GM19043 (cell line): ENCODE measurements at regions not wholly inside any gene's neighbourhood (a gene's known extent, or its start where the extent isn't known, plus 50 kb on each side); places are given as distances from the start of the nearest gene placed in this dataset.
"Not testable (repeated sequence)": the region's sequence is repeated elsewhere in the genome, so short reads cannot be mapped to it uniquely, and the experiment has no call there.

Experiments used
- ATAC-seq: cut with Tn5 transposase; IDR thresholded peaks from one replicate; pipeline ENCODE4 v1.9.1; 2021; ENCODE audit warnings: low read depth; ENCODE audit not compliant: unreplicated experiment

DNA sequence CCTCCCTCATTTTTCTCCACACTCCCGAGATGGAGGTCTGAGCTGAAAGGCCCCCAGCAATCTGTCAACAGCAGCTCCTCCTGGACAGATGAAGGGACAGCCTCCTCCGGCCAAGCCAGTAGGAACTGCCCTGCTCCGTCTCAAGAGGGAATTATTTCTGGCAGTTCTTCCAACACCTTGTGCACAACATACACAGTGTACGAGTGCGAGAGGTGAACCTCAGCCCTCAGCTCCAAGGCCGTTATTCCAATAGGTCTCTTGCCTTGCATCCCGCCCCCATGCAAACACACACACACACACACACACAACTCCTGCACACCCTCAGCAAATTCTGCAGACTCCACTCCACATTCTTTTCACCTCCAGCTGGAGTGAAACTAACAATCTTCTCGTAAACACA, 181.7 kb upstream of the FAR2 start:
- no peak for ATAC-seq

DNA sequence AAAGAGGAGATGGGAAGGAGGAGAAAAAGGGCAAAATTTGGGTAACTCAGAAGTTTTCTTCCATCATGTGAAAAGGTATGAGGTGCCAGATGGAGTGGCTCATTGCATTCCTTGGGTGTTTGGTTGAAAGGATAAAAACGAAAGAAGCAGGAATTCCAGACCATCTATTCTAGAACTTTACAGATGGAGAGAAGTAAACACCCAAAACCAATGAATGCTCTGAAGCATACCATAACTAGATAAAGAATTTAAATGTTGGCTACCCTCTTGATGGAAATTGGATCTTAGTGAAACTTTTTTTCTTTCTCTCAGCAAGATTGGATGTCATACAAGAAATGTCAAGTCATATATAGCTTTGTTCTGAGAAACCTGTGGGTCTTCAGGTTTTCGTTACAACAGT, 175.6 kb upstream of the FAR2 start:
- no peak for ATAC-seq

DNA sequence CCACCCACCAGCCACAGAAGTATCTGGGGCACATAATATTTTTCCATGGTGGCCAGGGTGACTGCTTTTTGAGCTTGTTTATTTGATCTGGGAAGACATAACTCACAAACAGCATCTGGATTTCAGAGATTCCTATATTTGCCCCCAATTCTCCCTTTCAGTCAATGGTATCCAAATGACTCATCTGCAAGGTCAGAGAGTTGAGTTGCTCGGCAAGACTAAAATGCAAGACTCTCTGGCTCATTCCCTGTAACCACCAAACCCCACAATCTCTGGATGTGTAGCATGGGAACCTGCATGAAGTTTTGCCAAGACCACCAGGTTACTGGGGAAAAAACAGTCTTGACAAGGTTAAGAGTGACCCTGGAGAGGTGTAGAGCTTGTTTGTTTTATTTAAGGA, 174.9 kb upstream of the FAR2 start:
- ATAC-seq, result no peak

DNA sequence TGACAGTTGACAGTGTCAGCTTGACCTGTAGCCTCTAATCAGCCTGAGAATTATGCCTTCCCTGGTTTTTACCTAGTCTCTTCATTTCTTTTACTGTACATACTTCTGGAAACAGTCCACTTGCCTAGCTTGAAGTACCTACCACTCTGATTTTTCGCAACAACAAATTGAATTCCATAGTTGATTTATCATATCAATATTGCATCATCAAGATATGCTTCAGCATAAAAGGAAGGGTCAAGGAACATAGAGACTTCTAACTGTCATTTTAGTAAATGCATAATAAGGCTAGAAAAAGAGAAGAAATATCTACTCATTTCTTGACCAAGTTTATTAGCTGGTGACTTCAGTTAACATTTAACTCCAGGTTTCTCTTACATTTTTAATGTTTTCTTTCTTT, 174.2 kb upstream of the FAR2 start:
- ATAC-seq, result no peak

DNA sequence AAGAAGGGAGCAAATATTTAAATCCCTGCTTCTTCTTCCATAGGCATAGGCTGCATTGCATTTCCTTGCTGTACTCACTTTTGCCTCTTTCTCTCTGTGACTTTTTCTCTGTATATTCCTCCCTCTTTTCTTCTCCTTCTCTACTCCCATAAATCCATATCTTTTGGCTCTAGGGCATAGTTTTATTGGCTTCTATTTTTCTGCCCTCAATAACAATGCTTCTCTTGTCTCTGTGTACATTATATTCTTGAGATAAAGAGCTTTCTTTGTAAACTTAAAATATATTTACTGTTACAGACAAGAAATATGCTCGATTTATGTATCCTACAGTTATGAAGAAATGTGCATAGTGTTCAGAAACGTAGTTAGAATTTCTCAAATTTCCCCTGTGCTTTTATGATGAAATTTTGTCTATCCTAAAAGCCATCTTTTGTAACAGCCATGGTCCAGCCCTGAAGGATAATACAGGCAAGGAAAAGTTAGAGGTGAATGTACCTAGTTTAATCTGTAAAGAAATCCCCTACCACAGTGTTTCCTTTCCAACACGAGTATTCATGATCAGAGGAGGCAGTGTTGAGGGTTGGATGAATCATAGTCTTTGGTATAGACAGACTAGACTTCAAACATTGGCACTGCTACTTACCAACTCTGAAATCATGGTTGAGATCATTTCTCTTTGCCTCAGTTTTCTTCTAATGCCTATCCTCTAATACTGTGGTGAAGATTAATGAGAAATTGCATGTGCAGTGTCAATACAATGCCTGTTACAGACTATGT, 173.3 kb upstream of the FAR2 start:
- ATAC-seq, result no peak

DNA sequence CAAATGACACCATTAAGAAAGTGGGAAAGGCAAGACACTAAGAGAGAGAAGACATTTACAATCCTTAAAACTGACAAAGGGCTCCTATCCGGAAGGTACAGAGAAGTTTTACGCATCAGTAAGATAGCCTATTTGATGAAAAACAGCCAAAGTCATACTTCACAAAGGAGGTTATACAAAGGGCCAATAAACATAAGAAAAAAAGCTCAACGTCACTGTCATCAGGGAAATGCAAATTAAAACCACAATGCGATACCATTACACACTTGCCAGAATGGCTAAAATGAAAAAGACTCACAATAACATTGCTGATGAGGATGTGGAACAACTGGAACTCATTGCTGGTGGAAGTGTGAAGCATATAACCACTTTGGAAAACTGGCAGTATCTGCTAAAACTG, 168.6 kb upstream of the FAR2 start:
- no peak for ATAC-seq

DNA sequence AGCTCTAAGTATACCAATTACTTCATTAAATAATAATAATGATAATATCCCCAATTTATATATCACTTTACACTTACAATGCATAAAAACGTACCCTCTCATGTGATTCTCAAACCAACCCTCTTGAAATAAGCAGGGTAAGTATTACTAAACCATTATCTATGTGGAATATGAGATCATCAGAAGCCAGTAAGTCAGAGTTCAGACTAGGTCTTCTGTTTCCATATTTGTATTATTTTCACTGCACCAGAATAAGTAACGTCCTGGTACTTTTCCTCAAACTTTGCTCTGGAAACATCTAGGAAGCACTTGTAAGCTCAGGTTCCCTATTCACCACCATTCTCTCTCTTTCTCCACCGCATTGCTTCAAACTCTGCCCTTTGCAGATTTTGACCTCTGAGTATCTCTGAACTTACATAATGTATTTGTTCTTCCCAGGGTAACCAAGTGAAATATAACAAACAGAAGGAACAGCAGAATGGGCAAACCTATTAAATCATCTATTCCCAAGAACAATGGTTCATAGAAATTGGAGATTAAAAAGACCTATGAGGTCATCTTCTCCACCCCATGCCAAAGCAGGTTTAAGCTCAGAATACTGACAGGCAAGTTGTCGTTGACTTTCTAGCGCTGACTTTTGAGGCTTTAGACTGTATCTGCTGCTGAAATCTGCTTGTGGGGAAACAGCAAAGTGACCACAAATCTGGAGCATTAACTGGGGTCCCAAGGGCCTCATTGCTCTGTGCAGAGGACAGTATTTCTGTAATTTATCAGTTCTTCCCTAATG, 161.3 kb upstream of the FAR2 start:
- ATAC-seq, result no peak

DNA sequence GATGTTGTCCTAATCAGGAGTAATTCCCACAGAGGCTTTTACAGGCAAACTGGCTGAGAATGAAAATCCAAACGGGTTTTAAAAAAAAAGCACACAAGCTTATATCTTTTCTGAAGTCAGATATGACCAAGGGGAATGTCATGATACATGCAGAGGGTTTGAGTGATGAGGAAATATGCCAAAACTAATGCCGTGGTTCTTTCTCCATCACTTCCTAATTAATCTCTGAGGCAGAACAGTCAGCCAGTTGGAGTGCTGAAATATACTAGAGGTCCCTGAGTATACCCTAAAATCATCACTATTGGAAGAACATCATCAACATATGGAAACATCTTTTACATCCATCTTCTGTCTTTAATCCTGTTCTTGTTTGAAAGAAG, 160.8 kb upstream of the FAR2 start:
- ATAC-seq, result no peak

DNA sequence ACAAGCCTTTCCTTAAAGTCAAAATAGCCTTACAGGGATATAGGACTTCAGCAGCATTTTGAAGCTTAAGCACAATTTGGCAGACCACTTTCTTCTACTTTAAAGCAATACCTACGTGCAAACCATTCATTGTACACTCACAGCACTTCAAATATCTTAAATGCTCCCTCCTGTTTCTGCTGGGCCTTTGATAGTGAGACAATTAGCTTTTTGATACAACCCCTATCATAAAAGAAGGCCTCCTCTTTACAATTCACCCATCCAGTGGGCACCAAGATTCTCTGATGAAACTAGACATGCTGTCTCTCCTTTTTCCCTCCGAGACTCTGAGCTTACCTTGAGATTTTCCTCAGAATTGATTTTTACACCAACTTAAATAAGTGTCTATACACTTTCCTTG, 157.5 kb upstream of the FAR2 start:
- no peak for ATAC-seq

DNA sequence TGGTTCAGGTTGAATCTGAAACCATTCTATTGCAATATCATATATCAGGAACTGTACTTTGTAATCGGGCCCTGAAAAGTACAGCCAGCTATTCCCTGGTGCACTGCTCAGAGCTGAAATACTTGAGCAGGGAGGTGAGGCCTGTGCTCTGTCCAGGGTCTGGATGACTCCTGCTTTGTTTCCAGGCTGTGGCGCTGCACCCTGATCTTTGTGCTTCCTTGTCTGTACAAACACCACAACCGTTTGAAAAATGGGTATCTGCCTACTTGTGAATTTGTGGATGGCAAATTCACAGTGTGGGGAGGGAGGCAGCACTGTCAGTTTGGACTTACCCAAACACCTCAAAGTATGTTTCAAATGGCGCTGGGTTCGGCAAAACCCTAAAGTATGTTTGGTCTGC, 155.4 kb upstream of the FAR2 start:
- ATAC-seq, result no peak

DNA sequence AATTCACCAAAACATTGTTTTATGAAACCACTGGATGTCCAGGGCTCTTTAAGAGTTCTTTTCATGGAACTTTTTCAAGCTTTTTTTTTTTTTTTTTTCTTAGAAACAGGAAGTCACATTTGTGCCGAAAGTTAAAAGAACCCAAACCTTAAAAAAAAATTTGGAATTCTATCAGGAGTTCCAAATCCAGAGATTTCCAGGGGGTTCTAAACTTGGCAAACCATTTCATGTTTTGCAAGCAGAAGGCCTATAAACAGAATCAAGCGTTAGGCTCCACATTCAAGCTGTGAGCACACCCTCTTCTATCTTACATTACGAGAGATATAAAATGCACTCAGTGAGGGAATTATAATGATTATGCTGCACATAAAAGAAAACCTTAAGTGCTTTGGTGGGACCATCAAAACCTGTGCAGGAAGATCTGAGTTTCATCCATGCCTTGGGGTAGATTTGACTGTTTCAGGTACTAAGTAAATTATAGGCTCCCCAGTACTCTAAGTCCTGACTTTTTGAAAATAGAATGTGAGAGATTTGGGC, 154.8 kb upstream of the FAR2 start:
- ATAC-seq, result no peak

DNA sequence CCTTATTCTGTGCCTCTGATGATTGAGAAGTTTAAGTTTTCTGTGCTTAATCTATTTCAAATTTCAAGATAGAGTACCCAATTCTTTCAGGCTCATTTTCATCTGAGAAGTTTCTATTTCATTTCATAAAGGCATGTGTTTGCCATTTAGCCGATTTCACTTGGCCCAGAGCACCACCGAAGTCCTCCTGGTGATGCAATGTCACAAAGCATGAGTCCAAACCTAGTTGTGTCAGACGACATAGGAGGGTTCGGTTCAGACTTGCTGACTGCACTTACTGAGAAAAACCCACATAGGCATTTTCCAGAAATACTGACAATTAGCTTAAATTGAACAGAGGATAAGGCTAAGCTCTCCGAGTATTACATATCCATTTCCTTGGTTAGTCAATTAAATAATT, 152.4 kb upstream of the FAR2 start:
- ATAC-seq, result no peak

DNA sequence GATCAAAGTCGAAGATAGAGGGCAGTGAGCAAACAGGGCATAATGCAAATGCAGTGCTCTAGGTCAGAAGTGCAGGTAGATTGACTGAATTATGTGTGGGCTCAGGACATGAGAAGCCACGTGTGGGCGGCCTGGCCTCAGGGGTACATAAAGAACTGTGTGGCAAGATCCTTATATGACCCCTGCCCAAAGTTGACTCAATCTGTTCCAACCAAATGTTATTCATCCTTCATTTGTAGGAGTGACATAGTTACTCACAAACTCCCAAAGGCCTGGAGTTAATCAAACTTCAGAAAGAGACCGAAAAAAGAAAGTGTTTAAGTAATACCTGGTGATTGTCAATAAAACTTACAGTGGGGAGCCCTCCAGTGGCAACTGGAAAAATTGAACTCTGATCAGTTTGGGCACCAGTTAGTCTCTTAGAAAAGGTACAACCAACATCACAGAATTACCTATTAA, 150.4 kb upstream of the FAR2 start:
- no peak for ATAC-seq

DNA sequence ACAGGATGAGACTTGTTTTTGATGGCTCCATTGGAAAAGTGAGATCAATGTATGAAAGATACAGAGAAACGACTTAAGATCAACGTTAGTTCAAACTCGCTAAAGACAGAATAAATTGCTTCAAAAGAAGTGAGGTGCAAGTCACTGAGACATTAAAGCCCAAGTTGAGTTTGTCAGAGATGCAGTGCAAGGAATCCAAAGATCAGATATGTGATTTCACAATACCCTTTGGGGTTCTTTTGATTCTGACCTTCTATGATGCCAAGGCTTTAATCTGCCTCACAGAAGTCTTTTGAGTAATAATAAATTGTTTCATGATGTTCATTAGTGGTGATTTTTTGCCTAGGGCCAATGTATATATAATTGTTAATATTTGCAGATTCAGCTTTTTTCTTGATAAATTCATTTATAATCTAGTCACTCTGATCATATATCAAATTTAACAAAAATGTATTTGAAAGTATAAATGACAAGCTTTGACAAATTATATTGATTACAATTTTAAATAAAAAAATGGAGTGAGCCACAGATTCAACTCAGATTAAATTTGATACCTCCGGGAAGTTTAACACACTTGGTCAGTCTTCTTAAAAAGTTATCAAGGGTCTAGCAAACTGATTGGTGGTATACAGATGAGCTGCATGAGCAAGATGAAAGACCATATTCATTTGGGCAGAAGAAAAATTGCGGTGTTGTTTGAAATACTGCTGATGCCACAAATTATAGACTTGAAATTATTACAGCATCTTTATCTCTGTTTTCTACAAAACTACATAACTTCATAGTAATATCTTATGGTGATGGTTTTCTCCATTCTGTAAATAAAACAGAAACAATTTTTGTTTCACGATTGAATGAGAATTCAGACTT, 144.8 kb upstream of the FAR2 start:
- no peak for ATAC-seq

DNA sequence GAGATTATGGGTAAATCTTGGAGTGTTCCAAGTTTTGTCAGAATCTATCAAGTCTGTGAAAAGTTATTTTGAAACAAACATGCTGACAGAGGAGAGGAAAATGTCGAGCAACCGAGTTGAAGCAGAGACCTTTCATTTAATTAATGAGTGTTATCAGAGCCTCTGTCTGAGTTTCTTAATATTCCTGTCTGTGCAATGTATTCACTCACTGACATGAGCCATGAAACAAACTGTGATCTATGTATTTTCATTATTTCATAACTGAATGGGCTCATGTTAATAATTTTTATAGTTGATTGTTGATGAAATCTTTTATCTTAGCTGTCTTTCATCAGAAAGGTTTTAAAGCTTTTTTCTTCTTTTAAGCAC, 144.2 kb upstream of the FAR2 start:
- no peak for ATAC-seq

DNA sequence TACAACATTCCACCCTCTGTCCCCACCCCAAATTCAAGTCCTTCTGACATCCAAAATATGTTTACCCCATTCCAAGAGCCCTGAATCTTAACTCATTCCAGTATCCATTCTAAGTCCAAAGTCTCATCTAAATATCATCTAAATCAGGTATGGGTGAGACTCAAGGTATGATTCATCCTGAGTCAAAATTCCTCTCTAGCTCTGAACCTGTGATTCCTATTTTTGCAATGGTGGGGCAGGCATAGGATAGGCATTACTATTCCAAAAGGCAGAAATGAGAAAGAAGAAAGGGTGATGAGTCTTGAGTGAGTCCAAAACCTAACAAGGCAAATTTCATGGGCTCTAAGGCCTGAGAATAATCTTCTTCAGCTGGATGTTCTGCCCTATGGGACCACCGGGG, 140.3 kb upstream of the FAR2 start:
- no peak for ATAC-seq

DNA sequence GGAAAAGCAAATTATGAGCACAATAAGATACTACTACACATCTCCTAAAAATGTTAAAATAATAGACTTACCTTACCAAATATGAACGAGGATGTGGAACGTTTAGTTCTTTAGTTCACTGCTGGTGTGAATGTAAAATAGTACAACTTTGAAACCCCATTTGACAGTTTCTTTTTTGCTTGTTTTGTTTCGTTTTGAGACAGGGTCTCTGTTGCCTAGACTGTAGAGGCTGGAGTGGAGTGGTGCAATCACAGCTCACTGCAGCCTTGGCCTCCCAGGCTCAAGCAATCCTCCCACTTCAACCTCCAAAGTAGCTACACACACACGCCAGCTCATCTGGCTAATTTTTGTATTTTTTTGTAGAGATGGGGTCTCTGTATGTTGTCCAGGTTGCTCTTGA, 136.4 kb upstream of the FAR2 start:
- ATAC-seq, result no peak

DNA sequence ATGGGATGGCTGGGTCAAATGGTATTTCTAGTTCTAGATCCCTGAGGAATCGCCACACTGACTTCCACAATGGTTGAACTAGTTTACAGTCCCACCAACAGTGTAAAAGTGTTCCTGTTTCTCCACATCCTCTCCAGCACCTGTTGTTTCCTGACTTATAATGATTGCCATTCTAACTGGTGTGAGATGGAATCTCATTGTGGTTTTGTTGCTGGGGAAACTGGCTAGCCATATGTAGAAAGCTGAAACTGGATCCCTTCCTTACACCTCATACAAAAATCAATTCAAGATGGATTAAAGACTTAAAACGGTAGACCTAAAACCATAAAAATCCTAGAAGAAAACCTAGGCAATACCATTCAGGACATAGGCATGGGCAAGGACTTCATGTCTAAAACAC, 131.5 kb upstream of the FAR2 start:
- ATAC-seq, result not testable (repeated sequence)

DNA sequence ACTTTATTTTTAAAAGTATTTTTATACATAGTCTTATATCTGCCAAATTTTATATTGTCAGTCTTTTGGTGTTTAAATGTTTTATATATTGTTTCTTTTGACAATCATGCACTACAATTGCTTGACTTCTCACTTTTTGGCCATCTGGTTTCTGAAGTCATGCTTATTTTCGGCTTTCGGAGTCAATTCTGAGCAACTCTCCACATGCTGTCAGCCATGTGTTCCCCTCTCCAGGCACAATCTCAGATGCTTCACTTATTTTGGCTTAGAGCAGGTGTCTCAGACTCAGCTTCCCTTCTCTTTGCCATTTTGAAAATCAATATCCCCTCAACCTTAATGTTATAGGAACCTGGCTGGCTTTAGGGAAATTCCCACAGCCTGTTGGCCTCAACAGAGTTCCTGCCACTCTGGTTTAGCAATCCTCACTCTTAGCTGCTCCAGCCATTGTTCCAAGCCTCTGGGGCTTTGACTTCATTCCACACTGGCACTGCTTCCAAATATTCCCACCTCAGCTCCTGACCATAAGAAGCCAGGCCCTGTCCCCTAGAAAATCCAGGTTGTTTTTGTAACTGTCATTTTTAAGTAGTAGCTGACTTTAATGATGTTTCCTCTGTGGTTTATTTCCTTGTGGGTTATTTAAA, 125.5 kb upstream of the FAR2 start:
- no peak for ATAC-seq

DNA sequence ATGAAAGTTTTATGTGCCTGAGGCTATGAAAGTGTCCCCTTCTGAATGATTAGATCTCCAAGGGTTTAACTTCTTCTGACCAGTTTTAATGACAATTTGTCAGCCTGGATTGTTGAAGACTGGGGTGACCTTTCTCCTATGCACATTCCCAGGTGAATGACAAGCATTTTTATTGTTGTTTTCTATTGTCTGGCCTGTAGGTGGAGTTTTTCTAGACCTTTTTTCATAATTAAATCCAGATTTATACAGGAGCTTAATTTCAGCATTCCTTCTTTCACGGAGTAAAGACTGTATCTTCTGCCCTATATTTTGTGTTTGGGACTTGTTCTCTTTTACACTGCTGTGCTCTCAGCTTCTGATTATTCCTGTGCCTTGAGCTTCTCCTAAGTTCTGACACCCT, 125.0 kb upstream of the FAR2 start:
- no peak for ATAC-seq

DNA sequence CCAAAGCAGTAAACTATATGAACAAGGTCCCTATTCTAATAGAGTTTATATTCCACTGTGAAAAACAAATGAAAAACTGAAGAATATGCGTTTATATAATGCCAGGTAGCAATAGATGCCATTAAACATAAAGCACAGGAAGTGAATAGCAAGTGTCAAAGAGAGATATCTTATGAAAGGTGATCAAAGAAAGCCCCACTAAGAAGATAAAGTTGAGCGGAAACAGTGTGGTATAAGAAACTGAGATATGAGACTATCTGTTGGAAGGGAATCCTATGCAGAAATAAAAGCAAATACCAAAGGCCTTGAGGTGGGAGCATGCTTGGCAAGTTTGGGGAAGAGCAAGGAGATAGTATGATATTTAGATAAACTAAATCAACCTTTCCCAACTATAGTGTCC, 123.1 kb upstream of the FAR2 start:
- ATAC-seq, result no peak
